ENCODE measurements at regions not wholly inside any gene's neighbourhood (a gene's known extent, or its start where the extent isn't known, plus 50 kb on each side); places are given as distances from the start of the nearest gene placed in this dataset.

DNA sequence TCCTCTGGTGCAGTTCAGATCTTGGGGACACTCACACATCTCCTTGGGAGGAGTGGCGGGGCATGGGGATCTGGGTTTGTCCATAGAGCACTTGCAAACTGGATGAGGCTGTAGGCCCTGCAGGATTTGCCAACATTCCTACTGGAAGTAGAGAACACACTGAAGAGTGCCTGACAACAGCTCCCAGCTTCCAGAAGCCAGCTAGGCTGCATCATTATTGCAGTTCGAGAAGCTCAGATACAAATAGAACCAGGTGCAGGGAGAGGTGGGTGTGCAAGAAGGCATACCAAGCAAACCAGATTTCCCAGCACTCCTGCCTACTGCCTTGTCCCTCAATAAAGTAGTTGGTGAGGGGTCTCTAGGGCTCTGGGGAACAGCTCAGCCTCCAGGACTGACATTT is 52.5 kb downstream of the RHOB start:
- H3K79me2 ChIP-seq (ENCODE audit: control insufficient read depth, insufficient read depth, low read length): no peaks in the 10 kb centered on the region
- no peak overlapping the region for H3K4me3 ChIP-seq
- BruUV-seq (replicated peaks): no TSS peak
- CTCF ChIA-PET (ENCODE audit: low intra/inter-chr PET ratio): no interaction called here
- no peak for DNase-seq (ENCODE audit: extremely low read depth in 1 of 4, low spot score in 3 of 4)
- H4K20me1 ChIP-seq (replicated peaks; ENCODE audit: control insufficient read depth, insufficient read depth, low read length): 0 out of 2 replicates have a peak, but pooled peaks cover 3% of the 10 kb centered on the region
- no peaks in the 10 kb centered on the region for H3K9me3 ChIP-seq (replicated peaks; ENCODE audit: control insufficient read depth, insufficient read depth, low read depth, low read length)
- H3K36me3 ChIP-seq (ENCODE audit: control insufficient read depth, insufficient read depth, low read length): no peaks in the 10 kb centered on the region
- no peak overlapping the region for H3K9ac ChIP-seq (ENCODE audit: insufficient read depth in 1 of 2, low read depth in 2 of 2, low read length in 2 of 2)
- no peaks in the 10 kb centered on the region; a peak in 1 of 5 replicates for H3K4me1 ChIP-seq (replicated peaks in 1 of 2; ENCODE audit: control insufficient read depth in 2 of 2, insufficient read depth in 2 of 2, low read length in 2 of 2)
- H3K27me3 ChIP-seq (ENCODE audit: control insufficient read depth in 2 of 2, insufficient read depth in 2 of 2, low read length in 2 of 2): peaks cover 27 to 45% of the 10 kb centered on the region in 2 experiments; a peak in 4 of 5 replicates
- POLR2A ChIA-PET: interaction anchor here (0.6 to 1.0 kb wide), 2 partner anchors 13 to 97 kb away, joined by 3 read pairs; no protein-coding TSS in a partner anchor
- 6% methylated on average over 2 of the region's 2 CpGs for WGBS (ENCODE audit: insufficient coverage, low coverage, missing lambda C conversion rate)
- ATAC-seq: no peak
- in situ Hi-C loops (cut with MboI) (no loop called here), intact Hi-C loops (cut with micrococcal nuclease) (no loop called here)
- no peak overlapping the region for H2AFZ ChIP-seq (ENCODE audit: low read depth, low read length)
- no peak overlapping the region for H3K27ac ChIP-seq (ENCODE audit: extremely low read depth, low read depth, low read length)
- TF ChIP-seq ZNF12 (CRISPR knock-in tag; IDR thresholded peaks at IDR 0.05): no peak
- TF ChIP-seq MTA1 (IDR thresholded peaks at IDR 0.05; ENCODE audit: borderline replicate concordance): no peak
- TF ChIP-seq, protein P1, sequence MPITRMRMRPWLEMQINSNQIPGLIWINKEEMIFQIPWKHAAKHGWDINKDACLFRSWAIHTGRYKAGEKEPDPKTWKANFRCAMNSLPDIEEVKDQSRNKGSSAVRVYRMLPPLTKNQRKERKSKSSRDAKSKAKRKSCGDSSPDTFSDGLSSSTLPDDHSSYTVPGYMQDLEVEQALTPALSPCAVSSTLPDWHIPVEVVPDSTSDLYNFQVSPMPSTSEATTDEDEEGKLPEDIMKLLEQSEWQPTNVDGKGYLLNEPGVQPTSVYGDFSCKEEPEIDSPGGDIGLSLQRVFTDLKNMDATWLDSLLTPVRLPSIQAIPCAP (CRISPR knock-in tag; IDR thresholded peaks at IDR 0.05; ENCODE audit: borderline replicate concordance): no peak
- no peak for TF ChIP-seq ZKSCAN3 (CRISPR knock-in tag; IDR thresholded peaks at IDR 0.05)
- TF ChIP-seq NFYB (IDR thresholded peaks at IDR 0.05; ENCODE audit: extremely low read depth, insufficient read length): no peak
- no peak for TF ChIP-seq PML (IDR thresholded peaks at IDR 0.05; ENCODE audit: low read length)
- no peak for TF ChIP-seq MTA3 (IDR thresholded peaks at IDR 0.05; ENCODE audit: borderline replicate concordance)
- TF ChIP-seq ARID1B (IDR thresholded peaks at IDR 0.05): no peak
- no peak for TF ChIP-seq L3MBTL2 (IDR thresholded peaks at IDR 0.05)
- TF ChIP-seq RBM39 (optimal IDR thresholded peaks at IDR 0.05; ENCODE audit: low read depth, low read length): no peak
- TF ChIP-seq PHTF2 (CRISPR knock-in tag; IDR thresholded peaks at IDR 0.05): no peak
- TF ChIP-seq, protein P2, sequence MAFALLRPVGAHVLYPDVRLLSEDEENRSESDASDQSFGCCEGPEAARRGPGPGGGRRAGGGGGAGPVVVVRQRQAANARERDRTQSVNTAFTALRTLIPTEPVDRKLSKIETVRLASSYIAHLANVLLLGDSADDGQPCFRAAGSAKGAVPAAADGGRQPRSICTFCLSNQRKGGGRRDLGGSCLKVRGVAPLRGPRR (CRISPR knock-in tag; IDR thresholded peaks at IDR 0.05): no peak
- TF ChIP-seq FOXK1 (CRISPR knock-in tag; IDR thresholded peaks at IDR 0.05; ENCODE audit: borderline replicate concordance): no peak
- no peak for TF ChIP-seq MTA2 (IDR thresholded peaks at IDR 0.05; ENCODE audit: low read depth)
- TF ChIP-seq RNF2 (IDR thresholded peaks at IDR 0.05): no peak
- TF ChIP-seq NR2C1 (IDR thresholded peaks at IDR 0.05): no peak
- no peak for TF ChIP-seq NR2C1 (tag; IDR thresholded peaks at IDR 0.05)
- TF ChIP-seq, protein P3, sequence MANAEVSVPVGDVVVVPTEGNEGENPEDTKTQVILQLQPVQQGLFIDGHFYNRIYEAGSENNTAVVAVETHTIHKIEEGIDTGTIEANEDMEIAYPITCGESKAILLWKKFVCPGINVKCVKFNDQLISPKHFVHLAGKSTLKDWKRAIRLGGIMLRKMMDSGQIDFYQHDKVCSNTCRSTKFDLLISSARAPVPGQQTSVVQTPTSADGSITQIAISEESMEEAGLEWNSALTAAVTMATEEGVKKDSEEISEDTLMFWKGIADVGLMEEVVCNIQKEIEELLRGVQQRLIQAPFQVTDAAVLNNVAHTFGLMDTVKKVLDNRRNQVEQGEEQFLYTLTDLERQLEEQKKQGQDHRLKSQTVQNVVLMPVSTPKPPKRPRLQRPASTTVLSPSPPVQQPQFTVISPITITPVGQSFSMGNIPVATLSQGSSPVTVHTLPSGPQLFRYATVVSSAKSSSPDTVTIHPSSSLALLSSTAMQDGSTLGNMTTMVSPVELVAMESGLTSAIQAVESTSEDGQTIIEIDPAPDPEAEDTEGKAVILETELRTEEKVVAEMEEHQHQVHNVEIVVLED (CRISPR knock-in tag; IDR thresholded peaks at IDR 0.05): no peak
- no peak overlapping the region for H3K4me2 ChIP-seq (ENCODE audit: insufficient read depth, low read length)
- no peaks in the 10 kb centered on the region for H3K9me1 ChIP-seq (ENCODE audit: control insufficient read depth, insufficient read depth, low read length)
- no peak for FAIRE-seq
